GM20431 (cell line): ENCODE measurements at regions not wholly inside any gene's neighbourhood (a gene's known extent, or its start where the extent isn't known, plus 50 kb on each side); places are given as distances from the start of the nearest gene placed in this dataset.

Source experiments
- in situ Hi-C: fragments of 300-500 bp; cut with MseI, MboI; formaldehyde crosslinking; loops from one replicate; pipeline ENCODE4 v1.15.0; 2020; ENCODE audit warnings: low sequenced_read_pairs; ENCODE audit not compliant: unreplicated experiment

GRCh38 chr4:65951177-65951576, 280.9 kb upstream of the EPHA5 start:
- in situ Hi-C loops, result no loop called here

GRCh38 chr4:65943076-65943475, 272.8 kb upstream of the EPHA5 start:
- in situ Hi-C loops, result no loop called here

- in situ Hi-C loops, result no loop called here
These were observed 254.6 kb upstream of the EPHA5 start for GRCh38 chr4:65924843-65925242.

- in situ Hi-C loops, result no loop called here
These were observed 253.3 kb upstream of the EPHA5 start for GRCh38 chr4:65923616-65924015.

GRCh38 chr4:65921180-65921579, 250.9 kb upstream of the EPHA5 start:
- in situ Hi-C loops, result no loop called here

- in situ Hi-C loops, result no loop called here
These were observed 248.6 kb upstream of the EPHA5 start for GRCh38 chr4:65918872-65919271.

GRCh38 chr4:65918212-65918611, 247.9 kb upstream of the EPHA5 start:
- in situ Hi-C loops, result no loop called here

GRCh38 chr4:65917486-65917885, 247.2 kb upstream of the EPHA5 start:
- in situ Hi-C loops, result no loop called here

GRCh38 chr4:65911720-65912119, 241.4 kb upstream of the EPHA5 start:
- in situ Hi-C loops, result no loop called here

GRCh38 chr4:65893957-65894755, 223.9 kb upstream of the EPHA5 start:
- in situ Hi-C loops, result no loop called here

- in situ Hi-C loops, result no loop called here
These were observed 223.0 kb upstream of the EPHA5 start for GRCh38 chr4:65893271-65893670.

GRCh38 chr4:65880594-65880993, 210.3 kb upstream of the EPHA5 start:
- in situ Hi-C loops, result no loop called here

GRCh38 chr4:65868096-65868824, 198.0 kb upstream of the EPHA5 start:
- in situ Hi-C loops, result no loop called here

- in situ Hi-C loops, result no loop called here
These were observed 195.2 kb upstream of the EPHA5 start for GRCh38 chr4:65865489-65865888.

GRCh38 chr4:65861993-65862392, 191.7 kb upstream of the EPHA5 start:
- in situ Hi-C loops, result no loop called here

- in situ Hi-C loops, result no loop called here
These were observed 175.0 kb upstream of the EPHA5 start for GRCh38 chr4:65845199-65845773.

- in situ Hi-C loops, result no loop called here
These were observed 169.1 kb upstream of the EPHA5 start for GRCh38 chr4:65839164-65839931.

GRCh38 chr4:65834707-65835106, 164.4 kb upstream of the EPHA5 start:
- in situ Hi-C loops, result no loop called here

- in situ Hi-C loops, result no loop called here
These were observed 161.5 kb upstream of the EPHA5 start for GRCh38 chr4:65831828-65832227.

- in situ Hi-C loops, result no loop called here
These were observed 154.9 kb upstream of the EPHA5 start for GRCh38 chr4:65825116-65825753.
